NK-92 treated with Interleukin-12 subunit alpha and Interleukin-12 subunit beta, amount 100 ng/mL, for 24 hours (cell line): ENCODE measurements at regions not wholly inside any gene's neighbourhood (a gene's known extent, or its start where the extent isn't known, plus 50 kb on each side); places are given as distances from the start of the nearest gene placed in this dataset.

ENCODE experiments used
- DNase-seq: peaks from one replicate; lab custom pipeline; 2025; lab: John Stamatoyannopoulos, UW

DNA sequence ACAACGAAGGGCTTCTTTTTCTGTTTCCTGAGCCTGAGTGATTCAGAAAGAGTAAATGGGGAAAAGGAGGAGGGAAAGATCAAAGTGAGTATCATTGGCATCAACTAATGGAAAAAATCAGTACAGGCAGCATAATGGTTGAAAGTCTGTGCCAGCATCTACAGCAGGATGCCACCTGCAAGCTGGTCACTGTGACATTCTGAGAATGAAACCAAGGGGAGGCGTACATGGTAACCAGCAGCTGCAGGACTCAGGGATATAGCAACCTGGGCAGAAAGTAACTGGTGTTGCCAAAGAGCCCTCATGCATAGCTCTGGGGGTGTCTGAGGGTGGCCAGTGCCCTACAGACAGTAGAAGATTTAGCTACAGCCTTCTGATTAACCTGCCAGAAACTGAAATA, 305.9 kb downstream of the BRINP2 start:
- DNase-seq, result no peak

GRCh38 chr1:177472567-177472966, 301.8 kb downstream of the BRINP2 start:
- no peak for DNase-seq

DNA sequence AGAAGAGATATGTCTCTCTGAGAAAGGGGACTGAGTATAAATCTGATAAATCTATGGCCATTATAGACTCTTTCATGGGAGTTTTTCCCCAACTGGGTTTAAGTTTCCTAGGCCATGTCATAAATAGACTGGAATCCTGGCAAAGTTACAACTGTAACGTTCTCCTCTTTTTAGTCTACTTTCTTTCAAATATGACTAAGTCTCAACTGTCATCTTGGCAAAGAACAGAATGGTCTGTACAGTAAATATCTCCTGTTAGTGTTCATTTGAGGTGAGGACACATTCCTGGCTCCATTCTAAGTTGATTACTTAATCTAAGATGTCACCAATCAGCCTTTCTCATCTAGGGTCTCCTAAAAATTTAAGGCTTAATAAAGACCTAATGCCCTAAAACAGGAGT, 300.5 kb downstream of the BRINP2 start:
- no peak for DNase-seq

DNA sequence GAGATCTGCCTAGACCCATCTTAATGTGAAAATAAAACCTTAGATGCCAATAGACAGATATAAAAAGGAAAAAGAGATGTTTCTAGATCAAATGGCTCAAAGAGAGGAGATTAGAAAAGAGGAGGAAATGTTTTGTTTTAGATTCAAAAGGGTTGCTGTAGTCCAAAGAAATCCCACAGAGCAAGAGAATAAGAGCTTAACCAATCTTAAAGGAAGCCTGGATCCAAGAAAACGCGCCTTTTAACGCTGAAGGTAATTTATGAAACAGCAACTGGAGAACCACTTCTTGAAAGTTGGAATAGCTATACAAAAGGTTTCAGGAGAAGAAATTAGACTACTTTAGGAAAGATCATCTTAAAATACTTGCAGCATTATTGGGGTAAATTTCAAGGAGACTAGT, 298.8 kb downstream of the BRINP2 start:
- no peak for DNase-seq

DNA sequence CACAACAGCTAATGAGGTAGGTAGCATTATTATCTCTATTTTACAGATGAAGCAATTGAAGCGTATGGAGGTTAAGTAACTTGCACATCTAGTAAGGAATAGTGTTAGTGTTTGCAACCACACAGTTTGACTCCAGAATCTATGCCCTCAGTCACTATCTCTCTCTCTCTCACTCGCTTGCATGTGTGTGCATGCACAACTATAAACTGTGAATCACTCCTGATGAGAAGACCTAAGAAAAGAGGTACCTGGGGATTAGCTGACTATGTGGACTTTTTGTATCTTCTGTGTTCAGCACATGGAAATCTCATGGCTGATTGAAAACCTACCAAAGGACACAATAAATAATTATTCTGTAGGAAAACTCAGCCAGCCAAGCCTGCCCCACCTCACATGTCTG, 295.5 kb downstream of the BRINP2 start:
- DNase-seq, result no peak

DNA sequence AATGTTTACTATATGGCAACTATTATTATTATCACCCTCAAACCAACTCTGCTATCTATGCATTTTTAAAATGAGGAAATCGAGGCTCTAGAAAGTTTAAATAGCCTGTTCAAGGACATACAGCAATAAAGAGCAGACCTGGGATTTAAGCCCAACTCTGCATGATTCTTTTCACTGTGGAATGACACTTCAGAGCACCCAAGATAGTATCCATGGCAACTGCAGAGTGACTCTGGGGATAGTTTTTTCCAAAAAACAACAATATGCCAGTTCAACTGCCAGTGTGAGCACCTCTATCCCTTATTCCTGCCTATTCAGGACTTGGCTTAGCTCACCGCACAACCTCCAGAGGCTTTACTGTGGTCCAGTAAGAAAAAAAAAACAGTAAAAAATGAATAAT, 293.9 kb downstream of the BRINP2 start:
- no peak for DNase-seq

GRCh38 chr1:177451191-177451590, 280.4 kb downstream of the BRINP2 start:
- no peak for DNase-seq

- no peak for DNase-seq
These were observed 278.0 kb downstream of the BRINP2 start for GRCh38 chr1:177448652-177449357.

GRCh38 chr1:177448036-177448615, 277.4 kb downstream of the BRINP2 start:
- no peak for DNase-seq

- DNase-seq, result no peak
These were observed 274.4 kb downstream of the BRINP2 start for GRCh38 chr1:177444997-177445746.

GRCh38 chr1:177443003-177443402, 272.2 kb downstream of the BRINP2 start:
- no peak for DNase-seq

- no peak for DNase-seq
These were observed 271.8 kb downstream of the BRINP2 start for GRCh38 chr1:177442584-177442983.

DNA sequence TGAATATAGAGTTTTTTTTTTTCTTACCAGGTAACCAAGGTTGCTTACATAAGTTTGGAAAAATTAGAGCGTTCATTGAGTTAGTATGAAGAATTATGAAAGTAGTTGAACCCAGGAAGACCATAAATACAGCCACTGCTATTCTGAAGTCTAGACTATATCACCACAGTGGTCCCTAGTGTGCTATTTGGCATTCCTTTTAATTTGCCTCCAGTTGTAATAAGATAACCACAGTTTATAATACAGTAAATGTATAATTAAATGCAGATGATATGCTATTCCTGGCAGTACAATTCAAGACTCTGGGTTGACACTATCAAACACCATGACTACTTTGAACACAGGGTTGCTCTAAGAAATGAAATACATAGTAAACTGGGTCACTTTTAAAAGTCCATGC, 270.5 kb downstream of the BRINP2 start:
- no peak for DNase-seq

- no peak for DNase-seq
These were observed 270.1 kb downstream of the BRINP2 start for GRCh38 chr1:177440821-177441220.

DNA sequence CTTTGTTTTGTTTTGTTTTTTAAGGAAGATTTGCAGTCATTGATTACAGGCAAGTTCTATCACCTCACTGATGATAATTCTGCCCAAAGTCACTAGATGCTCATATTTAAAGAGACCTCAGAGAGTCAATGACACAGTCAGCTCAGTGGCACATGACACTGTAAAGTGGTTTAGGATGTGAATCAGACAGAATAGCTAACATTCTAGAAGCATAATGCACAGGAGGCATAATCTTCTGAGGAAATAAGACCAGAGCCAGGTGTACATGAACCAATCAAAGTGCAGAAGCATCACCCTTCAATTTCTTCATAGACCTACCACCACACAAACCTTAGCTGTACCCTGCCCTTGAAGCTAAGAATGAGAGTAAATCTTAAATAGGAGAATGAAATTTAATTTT, 268.5 kb downstream of the BRINP2 start:
- no peak for DNase-seq

GRCh38 chr1:177435364-177435763, 264.6 kb downstream of the BRINP2 start:
- no peak for DNase-seq

GRCh38 chr1:177432897-177433296, 262.1 kb downstream of the BRINP2 start:
- DNase-seq, result no peak

GRCh38 chr1:177431123-177431522, 260.4 kb downstream of the BRINP2 start:
- DNase-seq, result no peak

- no peak for DNase-seq
These were observed 258.5 kb downstream of the BRINP2 start for GRCh38 chr1:177429234-177429633.

DNA sequence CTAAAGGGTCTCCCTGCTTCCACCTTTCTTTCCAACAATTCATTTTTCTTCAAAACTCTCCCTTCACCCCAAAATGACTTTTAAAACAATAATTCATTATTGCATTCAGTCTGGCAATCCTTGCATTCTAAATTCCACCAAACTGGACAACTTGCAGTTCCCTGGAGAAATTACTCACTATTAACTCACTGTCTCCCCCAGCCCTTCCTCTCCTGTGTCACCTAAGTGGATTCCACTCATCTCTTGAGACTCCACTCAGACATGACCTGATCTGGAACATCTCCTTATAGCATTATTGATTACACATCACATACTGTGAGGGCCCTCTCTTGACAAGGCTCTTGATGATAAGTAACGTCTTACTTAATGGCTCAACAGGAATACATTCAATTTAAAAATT, 257.1 kb downstream of the BRINP2 start:
- DNase-seq, result no peak

DNA sequence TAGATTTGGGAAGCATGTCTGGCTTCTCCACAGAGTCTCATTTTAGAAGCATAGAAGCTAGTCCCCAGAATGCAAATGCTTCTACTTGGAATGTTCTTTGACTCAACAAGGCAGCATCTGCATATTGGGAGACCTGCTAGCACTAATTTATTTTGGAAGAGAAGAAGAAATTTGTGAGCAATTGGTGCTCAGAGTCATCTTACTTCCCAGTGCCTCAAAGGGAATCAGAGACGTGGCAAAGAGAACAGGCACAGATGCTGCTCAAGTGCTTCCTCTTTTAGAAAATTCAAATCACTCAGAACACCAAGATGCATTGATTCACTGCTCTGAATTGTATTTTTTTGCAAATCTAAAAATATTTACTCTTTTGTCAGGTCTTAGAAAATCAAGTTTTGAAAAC, 255.7 kb downstream of the BRINP2 start:
- no peak for DNase-seq

DNA sequence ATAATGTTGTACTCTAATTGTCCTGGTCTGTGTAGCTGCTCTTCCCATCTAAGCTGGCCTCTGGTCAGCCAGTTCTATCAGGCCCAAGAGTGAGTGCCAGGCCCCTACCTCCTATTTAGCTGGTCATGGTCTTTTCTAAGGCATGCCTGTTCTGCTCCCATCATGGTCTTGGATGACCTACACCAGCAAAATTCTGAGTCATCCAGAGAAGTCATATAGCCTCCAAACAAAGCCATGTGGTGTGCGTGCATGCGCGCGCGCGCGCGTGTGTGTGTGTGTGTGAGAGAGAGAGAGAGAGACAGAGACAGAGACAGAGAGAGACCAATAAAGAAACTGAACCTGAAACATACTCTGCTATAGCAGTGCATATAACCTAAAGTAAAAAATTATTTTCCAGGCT, 254.4 kb downstream of the BRINP2 start:
- DNase-seq, result no peak

DNA sequence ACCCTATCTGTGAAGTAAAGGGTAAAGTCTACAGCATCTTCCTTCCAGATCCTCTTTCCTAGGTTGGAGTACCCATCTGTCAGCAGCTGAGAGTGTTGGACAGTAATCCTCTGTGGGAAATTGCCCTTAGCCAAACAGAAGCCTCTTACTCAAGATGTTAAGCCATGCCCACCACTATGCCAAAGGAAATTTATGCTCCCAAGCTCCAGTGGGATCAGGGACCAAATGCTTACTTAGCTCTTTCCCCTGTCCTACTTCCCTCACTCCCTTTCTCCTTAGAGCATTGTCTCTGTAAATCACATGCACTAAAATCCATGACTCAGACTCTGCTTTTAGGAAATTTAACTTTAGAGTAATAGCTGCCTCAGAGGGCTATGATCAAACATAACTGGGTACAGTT, 254.0 kb downstream of the BRINP2 start:
- no peak for DNase-seq
